WTC11 (cell line): ENCODE measurements at regions not wholly inside any gene's neighbourhood (a gene's known extent, or its start where the extent isn't known, plus 50 kb on each side); places are given as distances from the start of the nearest gene placed in this dataset.

Experiments
- ATAC-seq: fragments of 200-7000 bp; cut with Tn5 transposase; 2 replicates; pipeline ENCODE4 v1.10.0; 2021; ENCODE audit warnings: mild to moderate bottlenecking, moderate library complexity
- CTCF ChIA-PET: fragments of 300-600 bp; sonication (Branson Sonifier 250); formaldehyde crosslinking; loops from one replicate; lab custom pipeline; 2021; ENCODE audit warnings: antibody characterized with exemption; lab: Charles Lee
- POLR2A ChIA-PET: fragments of 350-600 bp; sonication (Branson Sonifier 250); formaldehyde crosslinking; loops from one replicate; lab custom pipeline; 2021; ENCODE audit warnings: antibody characterized with exemption; lab: Charles Lee
- DNase-seq: peaks from one replicate; pipeline ENCODE4 v3.0.0; 2021; ENCODE audit warnings: low spot score
- H3K27ac Mint-ChIP-seq: 2 replicates; pipeline ENCODE4 v1.8.0; 2021; ENCODE audit warnings: mixed read lengths
- H3K27me3 Mint-ChIP-seq: 2 replicates; pipeline ENCODE4 v1.8.0; 2021; ENCODE audit warnings: low read depth, mild to moderate bottlenecking, moderate library complexity, mixed read lengths
- H3K36me3 Mint-ChIP-seq: 2 replicates; pipeline ENCODE4 v1.8.0; 2021; ENCODE audit warnings: mixed read lengths
- H3K4me1 Mint-ChIP-seq: 2 replicates; pipeline ENCODE4 v1.8.0; 2022; ENCODE audit warnings: mixed read lengths
- H3K4me3 Mint-ChIP-seq: 2 replicates; pipeline ENCODE4 v1.8.0; 2021; ENCODE audit warnings: mild to moderate bottlenecking, moderate library complexity, mixed read lengths
- H3K9me3 Mint-ChIP-seq: 2 replicates; pipeline ENCODE4 v1.8.0; 2021; ENCODE audit warnings: mixed read lengths
- ATF1 ChIP-seq: sonication (generic); formaldehyde crosslinking; IDR thresholded peaks from 2 replicates; pipeline ENCODE4 v1.8.1; 2023; ENCODE audit warnings: mild to moderate bottlenecking, moderate library complexity, missing genetic modification reagents
- CREM ChIP-seq: sonication (generic); formaldehyde crosslinking; IDR thresholded peaks from 2 replicates; pipeline ENCODE4 v1.8.1; 2022; ENCODE audit warnings: mild to moderate bottlenecking, missing genetic modification reagents, moderate library complexity
- FOXJ3 ChIP-seq: sonication (generic); formaldehyde crosslinking; IDR thresholded peaks from 2 replicates; pipeline ENCODE4 v1.9.0; 2021; ENCODE audit warnings: missing genetic modification reagents, mild to moderate bottlenecking, borderline replicate concordance
- HMGA2 ChIP-seq: fragments of 250-450 bp; sonication (Bioruptor Pico); IDR thresholded peaks from 2 replicates; pipeline ENCODE4 v1.4.0; 2021; ENCODE audit warnings: mild to moderate bottlenecking, moderate library complexity
- JAZF1 ChIP-seq: fragments of 250-450 bp; sonication (Bioruptor Pico); IDR thresholded peaks from 2 replicates; pipeline ENCODE4 v1.9.0; 2021; ENCODE audit warnings: moderate library complexity, mild to moderate bottlenecking, inconsistent platforms
- MXD4 ChIP-seq: fragments of 250-450 bp; sonication (Bioruptor Pico); IDR thresholded peaks from 2 replicates; pipeline ENCODE4 v1.8.0; 2021; ENCODE audit warnings: mild to moderate bottlenecking, moderate library complexity, borderline replicate concordance
- NR1H2 ChIP-seq: sonication (generic); formaldehyde crosslinking; IDR thresholded peaks from 2 replicates; pipeline ENCODE4 v1.9.0; 2021; ENCODE audit warnings: mild to moderate bottlenecking, moderate library complexity, missing genetic modification reagents
- SMAD4 ChIP-seq: sonication (generic); formaldehyde crosslinking; IDR thresholded peaks from 2 replicates; pipeline ENCODE4 v1.8.0; 2022; ENCODE audit warnings: mild to moderate bottlenecking, missing genetic modification reagents
- ZNF317 ChIP-seq: sonication (generic); formaldehyde crosslinking; IDR thresholded peaks from 2 replicates; pipeline ENCODE4 v1.8.1; 2023; ENCODE audit warnings: low read depth, mild to moderate bottlenecking, moderate library complexity, missing genetic modification reagents, borderline replicate concordance
- TF ChIP-seq, protein P1 (sequence below): sonication (generic); formaldehyde crosslinking; conservative IDR thresholded peaks from 2 replicates; pipeline ENCODE4 v1.8.1; 2022; ENCODE audit warnings: mild to moderate bottlenecking, missing genetic modification reagents
- TF ChIP-seq, protein P2 (sequence below): sonication (generic); formaldehyde crosslinking; IDR thresholded peaks from 2 replicates; pipeline ENCODE4 v1.8.1; 2023; ENCODE audit warnings: mild to moderate bottlenecking, missing genetic modification reagents, moderate library complexity
- TF ChIP-seq, protein P3 (sequence below): sonication (generic); formaldehyde crosslinking; IDR thresholded peaks from 2 replicates; pipeline ENCODE4 v1.8.1; 2022; ENCODE audit warnings: low read depth, mild to moderate bottlenecking, moderate library complexity, missing genetic modification reagents, borderline replicate concordance
- TF ChIP-seq, protein P4 (sequence below): fragments of 250-450 bp; sonication (Bioruptor Pico); IDR thresholded peaks from 2 replicates; pipeline ENCODE4 v1.8.0; 2021; ENCODE audit warnings: mild to moderate bottlenecking
- TF ChIP-seq, protein P5 (sequence below): sonication (generic); formaldehyde crosslinking; IDR thresholded peaks from 2 replicates; pipeline ENCODE4 v1.8.0; 2023; ENCODE audit warnings: missing genetic modification reagents
- TF ChIP-seq, protein P6 (sequence below): sonication (generic); formaldehyde crosslinking; IDR thresholded peaks from 2 replicates; pipeline ENCODE4 v1.8.1; 2023; ENCODE audit warnings: mild to moderate bottlenecking, moderate library complexity, missing genetic modification reagents
- TF ChIP-seq, protein P7 (sequence below): sonication (generic); formaldehyde crosslinking; IDR thresholded peaks from 2 replicates; pipeline ENCODE4 v1.8.0; 2023; ENCODE audit warnings: missing genetic modification reagents, mild to moderate bottlenecking, borderline replicate concordance
- TF ChIP-seq, protein P8 (sequence below): sonication (generic); formaldehyde crosslinking; IDR thresholded peaks from 2 replicates; pipeline ENCODE4 v1.8.1; 2023; ENCODE audit warnings: mild to moderate bottlenecking, missing genetic modification reagents, borderline replicate concordance

DNA sequence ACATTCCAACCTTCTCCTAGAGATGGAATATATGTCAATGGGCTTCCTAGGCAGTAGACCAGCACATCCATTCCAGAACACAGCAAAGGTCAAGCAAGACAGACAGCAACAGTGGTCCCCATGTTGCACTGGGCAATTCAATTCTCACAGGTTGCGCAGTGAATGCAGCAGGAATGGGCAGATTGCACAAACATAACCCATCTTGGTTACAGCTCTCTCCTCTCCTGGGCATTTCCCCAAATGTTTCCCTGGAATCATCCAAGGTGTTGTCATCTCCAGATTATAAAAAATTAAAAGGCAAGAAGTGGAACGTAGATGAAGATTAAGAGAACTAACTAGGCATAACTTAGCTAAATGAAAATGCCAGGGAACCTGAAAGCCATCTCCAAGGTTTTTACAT, 265.8 kb upstream of the SLC14A2 start:
- no peak for ATAC-seq
- H3K4me3 Mint-ChIP-seq = no peak overlapping the region
- ChIA-PET CTCF (no interaction called here), POLR2A (no interaction called here)
- H3K27ac Mint-ChIP-seq = no peak overlapping the region
- no peak for DNase-seq
- no peaks in the 10 kb centered on the region for H3K36me3 Mint-ChIP-seq
- 0 out of 2 replicates have a peak, but pooled peaks cover 3% of the 10 kb centered on the region for H3K4me1 Mint-ChIP-seq
- no peaks in the 10 kb centered on the region for H3K27me3 Mint-ChIP-seq
- H3K9me3 Mint-ChIP-seq = 0 out of 2 replicates have a peak, but pooled peaks cover 6% of the 10 kb centered on the region
- TF ChIP-seq, protein P1, sequence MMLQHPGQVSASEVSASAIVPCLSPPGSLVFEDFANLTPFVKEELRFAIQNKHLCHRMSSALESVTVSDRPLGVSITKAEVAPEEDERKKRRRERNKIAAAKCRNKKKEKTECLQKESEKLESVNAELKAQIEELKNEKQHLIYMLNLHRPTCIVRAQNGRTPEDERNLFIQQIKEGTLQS (CRISPR knock-in tag) = no peak
- TF ChIP-seq, protein P2, sequence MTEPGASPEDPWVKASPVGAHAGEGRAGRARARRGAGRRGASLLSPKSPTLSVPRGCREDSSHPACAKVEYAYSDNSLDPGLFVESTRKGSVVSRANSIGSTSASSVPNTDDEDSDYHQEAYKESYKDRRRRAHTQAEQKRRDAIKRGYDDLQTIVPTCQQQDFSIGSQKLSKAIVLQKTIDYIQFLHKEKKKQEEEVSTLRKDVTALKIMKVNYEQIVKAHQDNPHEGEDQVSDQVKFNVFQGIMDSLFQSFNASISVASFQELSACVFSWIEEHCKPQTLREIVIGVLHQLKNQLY = no peak
- TF ChIP-seq JAZF1 (CRISPR knock-in tag) (no peak), HMGA2 (CRISPR knock-in tag) (no peak), NR1H2 (no peak), SMAD4 (CRISPR knock-in tag) (no peak), FOXJ3 (CRISPR knock-in tag) (no peak), ZNF317 (CRISPR knock-in tag) (no peak), CREM (CRISPR knock-in tag) (no peak), ATF1 (CRISPR knock-in tag) (no peak), MXD4 (CRISPR knock-in tag) (no peak)
- TF ChIP-seq, protein P3, sequence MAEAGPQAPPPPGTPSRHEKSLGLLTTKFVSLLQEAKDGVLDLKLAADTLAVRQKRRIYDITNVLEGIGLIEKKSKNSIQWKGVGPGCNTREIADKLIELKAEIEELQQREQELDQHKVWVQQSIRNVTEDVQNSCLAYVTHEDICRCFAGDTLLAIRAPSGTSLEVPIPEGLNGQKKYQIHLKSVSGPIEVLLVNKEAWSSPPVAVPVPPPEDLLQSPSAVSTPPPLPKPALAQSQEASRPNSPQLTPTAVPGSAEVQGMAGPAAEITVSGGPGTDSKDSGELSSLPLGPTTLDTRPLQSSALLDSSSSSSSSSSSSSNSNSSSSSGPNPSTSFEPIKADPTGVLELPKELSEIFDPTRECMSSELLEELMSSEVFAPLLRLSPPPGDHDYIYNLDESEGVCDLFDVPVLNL (CRISPR knock-in tag) = no peak
- TF ChIP-seq, protein P4, sequence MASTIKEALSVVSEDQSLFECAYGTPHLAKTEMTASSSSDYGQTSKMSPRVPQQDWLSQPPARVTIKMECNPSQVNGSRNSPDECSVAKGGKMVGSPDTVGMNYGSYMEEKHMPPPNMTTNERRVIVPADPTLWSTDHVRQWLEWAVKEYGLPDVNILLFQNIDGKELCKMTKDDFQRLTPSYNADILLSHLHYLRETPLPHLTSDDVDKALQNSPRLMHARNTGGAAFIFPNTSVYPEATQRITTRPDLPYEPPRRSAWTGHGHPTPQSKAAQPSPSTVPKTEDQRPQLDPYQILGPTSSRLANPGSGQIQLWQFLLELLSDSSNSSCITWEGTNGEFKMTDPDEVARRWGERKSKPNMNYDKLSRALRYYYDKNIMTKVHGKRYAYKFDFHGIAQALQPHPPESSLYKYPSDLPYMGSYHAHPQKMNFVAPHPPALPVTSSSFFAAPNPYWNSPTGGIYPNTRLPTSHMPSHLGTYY (CRISPR knock-in tag) = no peak
- TF ChIP-seq, protein P5, sequence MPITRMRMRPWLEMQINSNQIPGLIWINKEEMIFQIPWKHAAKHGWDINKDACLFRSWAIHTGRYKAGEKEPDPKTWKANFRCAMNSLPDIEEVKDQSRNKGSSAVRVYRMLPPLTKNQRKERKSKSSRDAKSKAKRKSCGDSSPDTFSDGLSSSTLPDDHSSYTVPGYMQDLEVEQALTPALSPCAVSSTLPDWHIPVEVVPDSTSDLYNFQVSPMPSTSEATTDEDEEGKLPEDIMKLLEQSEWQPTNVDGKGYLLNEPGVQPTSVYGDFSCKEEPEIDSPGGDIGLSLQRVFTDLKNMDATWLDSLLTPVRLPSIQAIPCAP (CRISPR knock-in tag) = no peak
- TF ChIP-seq, protein P6, sequence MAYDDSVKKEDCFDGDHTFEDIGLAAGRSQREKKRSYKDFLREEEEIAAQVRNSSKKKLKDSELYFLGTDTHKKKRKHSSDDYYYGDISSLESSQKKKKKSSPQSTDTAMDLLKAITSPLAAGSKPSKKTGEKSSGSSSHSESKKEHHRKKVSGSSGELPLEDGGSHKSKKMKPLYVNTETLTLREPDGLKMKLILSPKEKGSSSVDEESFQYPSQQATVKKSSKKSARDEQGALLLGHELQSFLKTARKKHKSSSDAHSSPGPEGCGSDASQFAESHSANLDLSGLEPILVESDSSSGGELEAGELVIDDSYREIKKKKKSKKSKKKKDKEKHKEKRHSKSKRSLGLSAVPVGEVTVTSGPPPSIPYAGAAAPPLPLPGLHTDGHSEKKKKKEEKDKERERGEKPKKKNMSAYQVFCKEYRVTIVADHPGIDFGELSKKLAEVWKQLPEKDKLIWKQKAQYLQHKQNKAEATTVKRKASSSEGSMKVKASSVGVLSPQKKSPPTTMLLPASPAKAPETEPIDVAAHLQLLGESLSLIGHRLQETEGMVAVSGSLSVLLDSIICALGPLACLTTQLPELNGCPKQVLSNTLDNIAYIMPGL (CRISPR knock-in tag) = no peak
- TF ChIP-seq, protein P7, sequence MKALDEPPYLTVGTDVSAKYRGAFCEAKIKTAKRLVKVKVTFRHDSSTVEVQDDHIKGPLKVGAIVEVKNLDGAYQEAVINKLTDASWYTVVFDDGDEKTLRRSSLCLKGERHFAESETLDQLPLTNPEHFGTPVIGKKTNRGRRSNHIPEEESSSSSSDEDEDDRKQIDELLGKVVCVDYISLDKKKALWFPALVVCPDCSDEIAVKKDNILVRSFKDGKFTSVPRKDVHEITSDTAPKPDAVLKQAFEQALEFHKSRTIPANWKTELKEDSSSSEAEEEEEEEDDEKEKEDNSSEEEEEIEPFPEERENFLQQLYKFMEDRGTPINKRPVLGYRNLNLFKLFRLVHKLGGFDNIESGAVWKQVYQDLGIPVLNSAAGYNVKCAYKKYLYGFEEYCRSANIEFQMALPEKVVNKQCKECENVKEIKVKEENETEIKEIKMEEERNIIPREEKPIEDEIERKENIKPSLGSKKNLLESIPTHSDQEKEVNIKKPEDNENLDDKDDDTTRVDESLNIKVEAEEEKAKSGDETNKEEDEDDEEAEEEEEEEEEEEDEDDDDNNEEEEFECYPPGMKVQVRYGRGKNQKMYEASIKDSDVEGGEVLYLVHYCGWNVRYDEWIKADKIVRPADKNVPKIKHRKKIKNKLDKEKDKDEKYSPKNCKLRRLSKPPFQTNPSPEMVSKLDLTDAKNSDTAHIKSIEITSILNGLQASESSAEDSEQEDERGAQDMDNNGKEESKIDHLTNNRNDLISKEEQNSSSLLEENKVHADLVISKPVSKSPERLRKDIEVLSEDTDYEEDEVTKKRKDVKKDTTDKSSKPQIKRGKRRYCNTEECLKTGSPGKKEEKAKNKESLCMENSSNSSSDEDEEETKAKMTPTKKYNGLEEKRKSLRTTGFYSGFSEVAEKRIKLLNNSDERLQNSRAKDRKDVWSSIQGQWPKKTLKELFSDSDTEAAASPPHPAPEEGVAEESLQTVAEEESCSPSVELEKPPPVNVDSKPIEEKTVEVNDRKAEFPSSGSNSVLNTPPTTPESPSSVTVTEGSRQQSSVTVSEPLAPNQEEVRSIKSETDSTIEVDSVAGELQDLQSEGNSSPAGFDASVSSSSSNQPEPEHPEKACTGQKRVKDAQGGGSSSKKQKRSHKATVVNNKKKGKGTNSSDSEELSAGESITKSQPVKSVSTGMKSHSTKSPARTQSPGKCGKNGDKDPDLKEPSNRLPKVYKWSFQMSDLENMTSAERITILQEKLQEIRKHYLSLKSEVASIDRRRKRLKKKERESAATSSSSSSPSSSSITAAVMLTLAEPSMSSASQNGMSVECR (CRISPR knock-in tag) = no peak
- TF ChIP-seq, protein P8, sequence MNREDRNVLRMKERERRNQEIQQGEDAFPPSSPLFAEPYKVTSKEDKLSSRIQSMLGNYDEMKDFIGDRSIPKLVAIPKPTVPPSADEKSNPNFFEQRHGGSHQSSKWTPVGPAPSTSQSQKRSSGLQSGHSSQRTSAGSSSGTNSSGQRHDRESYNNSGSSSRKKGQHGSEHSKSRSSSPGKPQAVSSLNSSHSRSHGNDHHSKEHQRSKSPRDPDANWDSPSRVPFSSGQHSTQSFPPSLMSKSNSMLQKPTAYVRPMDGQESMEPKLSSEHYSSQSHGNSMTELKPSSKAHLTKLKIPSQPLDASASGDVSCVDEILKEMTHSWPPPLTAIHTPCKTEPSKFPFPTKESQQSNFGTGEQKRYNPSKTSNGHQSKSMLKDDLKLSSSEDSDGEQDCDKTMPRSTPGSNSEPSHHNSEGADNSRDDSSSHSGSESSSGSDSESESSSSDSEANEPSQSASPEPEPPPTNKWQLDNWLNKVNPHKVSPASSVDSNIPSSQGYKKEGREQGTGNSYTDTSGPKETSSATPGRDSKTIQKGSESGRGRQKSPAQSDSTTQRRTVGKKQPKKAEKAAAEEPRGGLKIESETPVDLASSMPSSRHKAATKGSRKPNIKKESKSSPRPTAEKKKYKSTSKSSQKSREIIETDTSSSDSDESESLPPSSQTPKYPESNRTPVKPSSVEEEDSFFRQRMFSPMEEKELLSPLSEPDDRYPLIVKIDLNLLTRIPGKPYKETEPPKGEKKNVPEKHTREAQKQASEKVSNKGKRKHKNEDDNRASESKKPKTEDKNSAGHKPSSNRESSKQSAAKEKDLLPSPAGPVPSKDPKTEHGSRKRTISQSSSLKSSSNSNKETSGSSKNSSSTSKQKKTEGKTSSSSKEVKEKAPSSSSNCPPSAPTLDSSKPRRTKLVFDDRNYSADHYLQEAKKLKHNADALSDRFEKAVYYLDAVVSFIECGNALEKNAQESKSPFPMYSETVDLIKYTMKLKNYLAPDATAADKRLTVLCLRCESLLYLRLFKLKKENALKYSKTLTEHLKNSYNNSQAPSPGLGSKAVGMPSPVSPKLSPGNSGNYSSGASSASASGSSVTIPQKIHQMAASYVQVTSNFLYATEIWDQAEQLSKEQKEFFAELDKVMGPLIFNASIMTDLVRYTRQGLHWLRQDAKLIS (CRISPR knock-in tag) = no peak
